Activated CD4-positive, alpha-beta T cell treated with anti-CD3 and anti-CD28 coated beads, Interleukin-2, amount 50 U/mL, for 1 hour (primary cell): ENCODE measurements at regions not wholly inside any gene's neighbourhood (a gene's known extent, or its start where the extent isn't known, plus 50 kb on each side); places are given as distances from the start of the nearest gene placed in this dataset.
"Not testable (repeated sequence)": the region's sequence is repeated elsewhere in the genome, so short reads cannot be mapped to it uniquely, and the experiment has no call there.

Experiments used
- DNase-seq: peaks from one replicate; pipeline ENCODE4 v3.0.0-alpha.2; 2020

DNA sequence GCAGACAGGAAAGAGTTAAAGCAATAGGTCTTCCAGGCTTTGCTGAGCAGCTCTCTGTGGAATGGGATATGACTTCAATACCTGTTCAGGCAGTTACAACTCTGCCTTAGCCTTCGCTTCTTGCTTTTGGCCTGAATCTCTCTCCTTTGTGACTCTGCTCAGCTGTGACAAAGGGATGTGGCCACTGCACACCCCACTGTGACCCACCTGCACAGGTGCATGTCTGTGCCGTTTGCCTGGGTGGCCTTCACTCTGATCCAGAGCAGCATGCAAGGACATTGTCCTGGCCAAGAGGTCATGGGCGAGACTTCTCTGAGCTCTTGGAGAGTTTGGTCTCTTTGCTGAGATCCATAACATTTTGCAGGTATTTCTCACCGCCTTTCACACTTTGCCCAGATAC is 891.3 kb downstream of the BRD1 start:
- DNase-seq = no peak

- no peak for DNase-seq
Observed at GRCh38 chr22:48934446-48934845, 893.2 kb downstream of the BRD1 start.

GRCh38 chr22:48931452-48931851 is 896.2 kb downstream of the BRD1 start:
- no peak for DNase-seq

- DNase-seq = no peak
Observed at GRCh38 chr22:48929276-48929790, 898.3 kb downstream of the BRD1 start.

DNA sequence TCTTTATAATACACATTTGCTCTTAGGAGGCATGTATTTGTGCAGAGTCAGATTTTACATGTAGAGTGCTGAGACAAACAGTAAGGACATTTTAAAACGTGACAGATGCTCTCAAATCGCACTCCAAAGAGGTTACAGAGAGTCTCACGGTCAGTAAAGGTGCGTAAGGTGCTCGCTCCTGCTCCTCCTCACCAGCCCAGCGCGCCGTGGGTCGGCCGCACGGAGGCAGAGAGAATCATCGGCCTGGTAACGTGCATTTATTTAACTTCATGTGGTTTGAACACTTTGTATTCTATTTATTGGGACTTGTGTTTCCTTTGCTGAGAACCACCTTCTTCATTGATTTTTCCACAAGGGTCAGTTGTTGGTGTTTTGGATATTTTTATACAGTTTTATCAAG is 900.1 kb downstream of the BRD1 start:
- no peak for DNase-seq

DNA sequence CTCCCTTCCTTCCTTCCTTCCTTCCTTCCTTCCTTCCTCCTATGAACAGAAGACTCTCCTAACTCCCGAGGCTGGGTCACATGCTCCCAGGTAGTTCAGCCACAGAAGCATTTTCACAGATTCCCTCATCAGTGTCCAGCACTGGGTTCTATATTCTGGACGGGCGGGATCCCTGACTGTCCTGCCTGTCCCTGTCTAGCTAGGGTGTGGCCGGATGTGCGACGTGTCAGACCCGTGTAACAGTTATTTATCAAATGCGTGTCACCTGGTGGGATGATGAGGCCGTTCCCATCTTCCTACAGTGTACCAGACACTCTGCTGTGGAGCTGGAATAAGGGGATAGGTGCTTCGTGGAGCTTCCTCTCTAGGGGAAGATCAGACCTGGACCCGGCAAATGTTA is 901.0 kb downstream of the BRD1 start:
- DNase-seq = no peak

GRCh38 chr22:48926136-48926535 is 901.5 kb downstream of the BRD1 start:
- DNase-seq = no peak

DNA sequence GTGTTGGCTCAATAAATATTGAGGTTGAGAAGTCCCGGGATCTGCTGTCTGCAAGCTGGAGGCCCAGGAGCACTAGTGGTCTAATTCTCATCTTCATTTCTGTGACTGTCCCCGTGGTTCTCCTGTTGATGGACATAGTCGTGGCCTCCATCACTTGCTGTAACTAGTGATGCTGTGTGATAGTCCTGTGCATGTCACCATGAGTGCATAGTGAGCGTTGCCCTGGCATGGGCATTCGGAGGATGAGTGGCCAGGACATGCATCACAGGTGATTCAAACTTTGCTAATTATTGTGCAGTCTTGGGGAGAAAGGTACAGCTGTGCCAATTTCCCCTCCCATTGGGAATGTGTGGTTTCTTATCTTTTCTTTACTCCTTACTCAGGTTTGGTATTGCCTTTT is 902.2 kb downstream of the BRD1 start:
- no peak for DNase-seq

DNA sequence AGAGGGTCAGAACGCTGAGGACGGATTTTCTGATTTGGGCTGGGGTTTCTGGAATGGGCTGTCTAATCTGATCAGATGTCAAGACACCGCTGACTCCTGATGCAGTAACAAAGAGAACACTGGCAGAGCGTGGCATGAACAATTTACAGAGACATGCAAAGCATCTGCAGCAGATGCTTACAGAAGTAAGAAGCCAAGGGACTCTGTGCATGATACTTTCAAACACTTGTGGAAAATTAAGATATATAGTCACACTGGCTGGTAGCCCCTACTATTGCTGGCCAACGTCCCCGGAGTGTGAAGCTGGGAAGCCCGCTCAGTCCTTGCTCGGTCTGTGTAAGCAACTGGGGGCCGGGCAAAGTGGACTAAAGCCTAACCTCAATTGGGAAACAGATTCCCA is 903.7 kb downstream of the BRD1 start:
- no peak for DNase-seq

GRCh38 chr22:48923165-48923865 is 904.4 kb downstream of the BRD1 start:
- no peak for DNase-seq

GRCh38 chr22:48921411-48921903 is 906.2 kb downstream of the BRD1 start:
- no peak for DNase-seq

- DNase-seq = no peak
Observed at GRCh38 chr22:48920776-48921241, 906.9 kb downstream of the BRD1 start.

DNA sequence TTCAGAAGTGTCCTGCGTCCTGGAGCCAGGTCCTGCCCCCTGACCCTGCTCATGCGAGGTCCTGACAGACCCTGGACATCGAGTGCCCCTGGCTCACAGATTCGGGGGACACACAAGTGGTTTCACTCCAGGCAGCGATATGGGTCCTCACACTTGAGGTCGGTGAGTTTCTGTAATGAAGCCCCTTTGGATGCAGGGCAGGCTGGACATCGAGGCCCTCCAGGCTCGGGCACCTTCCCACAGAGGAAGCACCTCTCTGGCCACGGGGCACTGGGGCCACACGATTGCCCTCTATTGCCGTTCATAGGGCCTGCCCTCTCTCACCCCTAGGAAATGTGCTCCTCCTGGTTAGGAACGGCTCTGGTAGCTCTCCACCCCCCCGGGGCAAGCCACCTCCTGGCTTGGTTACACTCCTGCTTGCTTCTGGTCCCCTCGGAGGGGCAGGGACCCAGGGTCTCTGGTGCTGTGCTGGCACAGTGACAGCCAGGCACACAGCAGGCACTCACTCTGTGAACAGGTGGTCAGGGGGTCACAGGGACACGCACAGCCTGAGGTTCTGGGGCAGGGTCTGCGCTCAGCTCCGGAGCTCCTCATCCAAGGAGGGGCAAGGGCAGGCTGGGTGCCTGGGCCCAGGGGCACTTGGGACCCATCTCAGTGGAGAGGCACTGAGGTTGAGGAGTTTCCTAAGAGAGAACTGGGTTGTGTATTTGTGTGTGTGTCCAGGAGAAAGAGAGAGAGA is 907.7 kb downstream of the BRD1 start:
- DNase-seq = no peak

- DNase-seq = no peak
Observed at GRCh38 chr22:48919187-48919590, 908.5 kb downstream of the BRD1 start.

DNA sequence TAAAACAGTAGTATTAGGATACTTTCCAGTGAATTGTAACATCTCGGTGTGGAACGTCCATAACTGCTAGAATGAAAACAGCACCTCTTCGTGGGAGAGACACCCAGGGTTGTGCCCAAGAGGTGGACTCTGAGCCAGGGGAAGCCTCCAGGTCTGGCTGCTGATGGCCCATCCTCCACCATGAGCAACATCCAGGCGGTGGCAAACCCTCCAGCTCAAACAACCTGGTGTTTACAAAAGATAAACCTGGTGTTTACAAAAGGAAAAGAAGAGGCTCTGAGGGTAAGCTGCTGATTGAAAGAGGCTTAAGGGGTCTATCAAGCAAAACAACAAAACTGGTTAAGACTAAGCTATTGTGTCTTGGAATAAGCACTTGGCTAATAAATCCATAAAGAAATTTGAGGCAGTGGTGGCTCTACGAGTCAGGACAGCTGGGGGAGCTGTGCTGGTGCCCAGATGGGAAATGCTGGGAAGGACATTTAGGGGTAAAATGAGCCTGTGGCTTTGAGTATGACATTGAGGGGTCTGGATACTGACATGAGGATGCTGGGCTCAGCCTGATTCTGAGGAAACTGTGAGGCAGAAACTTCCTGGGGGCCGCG is 909.0 kb downstream of the BRD1 start:
- no peak for DNase-seq

DNA sequence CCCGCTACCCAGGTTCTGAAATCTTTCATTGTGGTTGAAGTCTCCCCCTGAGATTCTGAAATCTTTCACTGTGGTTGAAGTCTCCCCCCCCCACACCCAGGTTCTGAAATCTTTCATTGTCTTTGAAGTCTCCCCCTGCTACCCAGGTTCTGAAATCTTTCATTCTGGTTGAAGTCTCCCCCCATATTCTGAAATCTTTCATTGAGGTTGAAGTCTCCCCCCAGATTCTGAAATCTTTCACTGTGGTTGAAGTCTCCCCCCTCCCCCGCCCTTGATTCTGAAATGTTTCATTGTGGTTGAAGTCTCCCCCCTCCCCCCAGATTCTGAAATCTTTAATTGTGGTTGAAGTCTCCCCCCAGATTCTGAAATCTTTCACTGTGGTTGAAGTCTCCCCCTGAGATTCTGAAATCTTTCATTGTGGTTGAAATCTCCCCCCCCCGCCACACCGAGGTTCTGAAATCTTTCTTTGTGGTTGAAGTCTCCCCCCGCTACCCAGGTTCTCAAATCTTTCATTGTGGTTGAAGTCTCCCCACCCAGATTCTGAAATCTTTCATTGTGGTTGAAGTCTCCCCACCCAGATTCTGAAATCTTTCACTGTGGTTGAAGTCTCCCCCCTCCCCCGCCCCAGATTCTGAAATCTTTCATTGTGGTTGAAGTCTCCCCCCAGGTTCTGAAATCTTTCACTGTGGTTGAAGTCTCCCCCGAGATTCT is 915.2 kb downstream of the BRD1 start:
- DNase-seq = not testable (repeated sequence)

DNA sequence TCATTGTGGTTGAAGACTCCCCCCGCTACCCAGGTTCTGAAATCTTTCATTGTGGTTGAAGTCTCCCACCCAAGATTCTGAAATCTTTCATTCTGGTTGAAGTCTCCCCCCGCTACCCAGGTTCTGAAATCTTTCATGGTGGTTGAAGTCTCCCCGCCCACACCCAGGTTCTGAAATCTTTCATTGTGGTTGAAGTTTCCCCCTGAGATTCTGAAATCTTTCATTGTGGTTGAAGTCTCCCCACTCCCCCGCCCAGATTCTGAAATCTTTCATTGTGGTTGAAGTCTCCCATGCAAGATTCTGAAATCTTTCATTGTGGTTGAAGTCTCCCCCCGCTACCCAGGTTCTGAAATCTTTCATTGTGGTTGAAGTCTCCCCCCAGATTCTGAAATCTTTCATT is 916.0 kb downstream of the BRD1 start:
- DNase-seq = not testable (repeated sequence)

DNA sequence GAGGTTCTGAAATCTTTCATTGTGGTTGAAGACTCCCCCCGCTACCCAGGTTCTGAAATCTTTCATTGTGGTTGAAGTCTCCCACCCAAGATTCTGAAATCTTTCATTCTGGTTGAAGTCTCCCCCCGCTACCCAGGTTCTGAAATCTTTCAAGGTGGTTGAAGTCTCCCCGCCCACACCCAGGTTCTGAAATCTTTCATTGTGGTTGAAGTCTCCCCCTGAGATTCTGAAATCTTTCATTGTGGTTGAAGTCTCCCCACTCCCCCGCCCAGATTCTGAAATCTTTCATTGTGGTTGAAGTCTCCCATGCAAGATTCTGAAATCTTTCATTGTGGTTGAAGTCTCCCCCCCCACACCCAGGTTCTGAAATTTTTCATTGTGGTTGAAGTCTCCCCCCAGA is 916.6 kb downstream of the BRD1 start:
- DNase-seq = not testable (repeated sequence)

DNA sequence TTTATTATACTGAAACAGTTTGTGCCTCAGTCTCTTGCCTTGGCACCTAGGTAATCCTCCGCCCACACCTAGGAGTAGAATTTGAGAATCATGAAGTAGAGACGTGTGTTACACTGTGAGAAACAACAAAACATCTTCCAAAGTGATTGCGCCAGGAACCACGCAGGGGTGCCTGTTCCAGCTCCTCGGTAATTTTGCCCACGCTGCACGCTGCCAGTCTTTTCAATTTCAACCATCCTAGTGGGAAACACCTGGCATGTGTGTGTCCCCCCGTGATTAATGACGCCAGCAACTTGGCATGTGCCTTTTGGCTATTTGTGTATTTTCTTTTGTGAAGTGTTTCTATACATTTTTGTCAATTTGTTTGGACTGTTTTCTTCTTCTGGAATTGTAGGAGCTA is 919.1 kb downstream of the BRD1 start:
- DNase-seq = no peak

- no peak for DNase-seq
Observed at GRCh38 chr22:48907591-48907990, 920.1 kb downstream of the BRD1 start.

GRCh38 chr22:48906216-48906835 is 921.3 kb downstream of the BRD1 start:
- DNase-seq = no peak

- DNase-seq = no peak
Observed at GRCh38 chr22:48905206-48905975, 922.3 kb downstream of the BRD1 start.
